ENCODE measurements at regions not wholly inside any gene's neighbourhood (a gene's known extent, or its start where the extent isn't known, plus 50 kb on each side); places are given as distances from the start of the nearest gene placed in this dataset.

GRCh38 chr13:84566780-84567179 is 684.5 kb upstream of the SLITRK1 start:
- intact Hi-C loops (cut with micrococcal nuclease): no loop called here
- H3K4me2 ChIP-seq (ENCODE audit: low read depth, low read length): no peak overlapping the region
- no peak overlapping the region for H2BK5ac ChIP-seq (ENCODE audit: low read depth, low read length, poor library complexity, severe bottlenecking)
- WGBS, 2 experiments (ENCODE audit: extremely low coverage in 2 of 2, insufficient read length in 1 of 2): no CpG with 5 or more reads among the region's 2 CpGs
- CTCF ChIA-PET: no interaction called here
- no peaks in the 10 kb centered on the region for H3K4me1 ChIP-seq (ENCODE audit: control insufficient read depth, insufficient read depth, low read length)
- no peak overlapping the region for H2BK120ac ChIP-seq (ENCODE audit: low read depth, low read length)
- no peaks in the 10 kb centered on the region for H3K9me3 ChIP-seq (ENCODE audit: control insufficient read depth, insufficient read depth, low read length)
- H4K20me1 ChIP-seq (ENCODE audit: insufficient read depth, low read length): no peaks in the 10 kb centered on the region
- DNase-seq (no peak), ATAC-seq (ENCODE audit: low read depth) (no peak)
- H3K27me3 ChIP-seq (ENCODE audit: control insufficient read depth, insufficient read depth, low read length): no peaks in the 10 kb centered on the region
- no peak overlapping the region for H2BK15ac ChIP-seq (ENCODE audit: low read depth, low read length)
- no peak overlapping the region for H2AK5ac ChIP-seq (ENCODE audit: low read depth, low read length)
- H3K18ac ChIP-seq (ENCODE audit: low read depth, low read length): no peak overlapping the region
- H4K8ac ChIP-seq (ENCODE audit: low read depth in 2 of 2, low read length in 2 of 2): no peak overlapping the region
- no peak overlapping the region for H3K4ac ChIP-seq (ENCODE audit: low read depth, low read length)
- no peak overlapping the region for H2BK20ac ChIP-seq (ENCODE audit: low read depth, low read length)
- dilution Hi-C loops (cut with HindIII; ENCODE audit: low sequenced_read_pairs, unreplicated experiment): no loop called here
- H3K9ac ChIP-seq (ENCODE audit: low read depth, low read length): no peak overlapping the region
- no peaks in the 10 kb centered on the region for H3K79me1 ChIP-seq (ENCODE audit: low read depth in 1 of 2, low read length in 2 of 2)
- no peaks in the 10 kb centered on the region for H3K9me1 ChIP-seq (ENCODE audit: insufficient read depth, low read length)
- POLR2A ChIA-PET (ENCODE audit: unreplicated experiment): no interaction called here
- H2AFZ ChIP-seq (replicated peaks; ENCODE audit: low read length, poor library complexity): no peak overlapping the region
- H3K56ac ChIP-seq (ENCODE audit: extremely low read depth, insufficient read depth, low read length): no peak overlapping the region
- in situ Hi-C loops (cut with MboI; ENCODE audit: low sequenced_read_pairs): no loop called here
- no peak overlapping the region for H2AK9ac ChIP-seq (replicated peaks; ENCODE audit: low read depth, low read length, poor library complexity)
- H4K91ac ChIP-seq (ENCODE audit: insufficient read depth, low read depth, low read length): no peak overlapping the region
- no peak for TF ChIP-seq MAFK (IDR thresholded peaks at IDR 0.05; ENCODE audit: low read depth, low read length)
- no peak for TF ChIP-seq RAD21 (IDR thresholded peaks at IDR 0.05; ENCODE audit: low read length)
- TF ChIP-seq MAZ (IDR thresholded peaks at IDR 0.05; ENCODE audit: borderline replicate concordance, low read depth, low read length): no peak
- H3K36me3 ChIP-seq (ENCODE audit: control insufficient read depth, insufficient read depth, low read length): no peaks in the 10 kb centered on the region
- no peak overlapping the region for H3K4me3 ChIP-seq (ENCODE audit: insufficient read depth, low read depth, low read length)
- no peak overlapping the region for H4K5ac ChIP-seq (ENCODE audit: low read depth, low read length)
- H3K23ac ChIP-seq (ENCODE audit: low read depth, low read length): no peak overlapping the region
- no peak overlapping the region for H3K14ac ChIP-seq (replicated peaks; ENCODE audit: low read depth, low read length)
- H3K27ac ChIP-seq (ENCODE audit: insufficient read depth, low read length): no peak overlapping the region
- BruUV-seq (replicated peaks): no TSS peak

Measured in IMR-90 (cell line).